CD4-positive, alpha-beta memory T cell (primary cell): ENCODE measurements at regions not wholly inside any gene's neighbourhood (a gene's known extent, or its start where the extent isn't known, plus 50 kb on each side); places are given as distances from the start of the nearest gene placed in this dataset.
"Not testable (repeated sequence)": the region's sequence is repeated elsewhere in the genome, so short reads cannot be mapped to it uniquely, and the experiment has no call there.

Experiments used
- CTCF ChIA-PET: fragments of 350-600 bp; sonication (Branson Sonifier 250); formaldehyde crosslinking; loops from one replicate; lab custom pipeline; 2021; ENCODE audit warnings: inconsistent platforms; ENCODE audit not compliant: partially characterized antibody; lab: Charles Lee
- POLR2A ChIA-PET: fragments of 350-600 bp; sonication (Branson Sonifier 250); formaldehyde crosslinking; loops from one replicate; lab custom pipeline; 2021; ENCODE audit not compliant: partially characterized antibody; lab: Charles Lee
- DNase-seq, 5 donors: peaks; one replicate each; pipeline versions ENCODE4 v3.0.0 to v3.0.0-alpha.2; 2020 to 2022; ENCODE audit warnings: mixed read lengths in 1 of 5
- H3K27ac ChIP-seq: one replicate; pipeline ENCODE4 v1.7.0; 2013; ENCODE audit warnings: low read depth, low read length
- H3K27me3 ChIP-seq: 2 replicates; pipeline ENCODE4 v1.7.0; 2013; ENCODE audit warnings: mild to moderate bottlenecking, low read length, moderate library complexity; ENCODE audit not compliant: insufficient read depth
- H3K36me3 ChIP-seq: 2 replicates; pipeline ENCODE4 v1.7.0; 2013; ENCODE audit warnings: mild to moderate bottlenecking, low read length, moderate library complexity; ENCODE audit not compliant: insufficient read depth
- H3K4me1 ChIP-seq: 2 replicates; pipeline ENCODE4 v1.7.0; 2013; ENCODE audit warnings: mild to moderate bottlenecking, low read length, moderate library complexity; ENCODE audit not compliant: insufficient read depth
- H3K4me3 ChIP-seq, 2 donors: one replicate each; pipeline ENCODE4 v1.7.0; 2013; ENCODE audit warnings: low read length in 2 of 2, mild to moderate bottlenecking in 1 of 2
- H3K9me3 ChIP-seq, 2 donors: one replicate each; pipeline ENCODE4 v1.7.0; 2013; ENCODE audit warnings: low read length in 2 of 2, control low read depth in 1 of 2; ENCODE audit not compliant: control insufficient read depth in 1 of 2
- H3K27ac Mint-ChIP-seq, 7 donors: one replicate each; pipeline ENCODE4 v1.8.0; 2020 to 2021; ENCODE audit warnings: mixed read lengths in 7 of 7, mild to moderate bottlenecking in 6 of 7, inconsistent platforms in 3 of 7, moderate library complexity in 3 of 7
- H3K27me3 Mint-ChIP-seq, 2 donors: one replicate each; pipeline ENCODE4 v1.8.0; 2020 to 2021; ENCODE audit warnings: mixed read lengths in 2 of 2
- H3K36me3 Mint-ChIP-seq, 2 donors: one replicate each; pipeline ENCODE4 v1.8.0; 2020 to 2021; ENCODE audit warnings: mixed read lengths in 2 of 2, inconsistent platforms in 1 of 2, mild to moderate bottlenecking in 1 of 2
- H3K4me1 Mint-ChIP-seq, 4 donors: one replicate each; pipeline ENCODE4 v1.8.0; 2020 to 2021; ENCODE audit warnings: mixed read lengths in 4 of 4, mild to moderate bottlenecking in 1 of 4
- H3K4me3 Mint-ChIP-seq, 8 donors: one replicate each; pipeline ENCODE4 v1.8.0; 2020 to 2021; ENCODE audit warnings: mixed read lengths in 8 of 8, mild to moderate bottlenecking in 7 of 8, moderate library complexity in 6 of 8, inconsistent platforms in 3 of 8
- H3K9me3 Mint-ChIP-seq, 8 donors: one replicate each; pipeline ENCODE4 v1.8.0; 2020 to 2021; ENCODE audit warnings: mixed read lengths in 8 of 8, mild to moderate bottlenecking in 5 of 8, inconsistent platforms in 3 of 8, moderate library complexity in 1 of 8
- intact Hi-C: fragments of 100-400 bp; cut with micrococcal nuclease; formaldehyde crosslinking; loops from one replicate; pipeline ENCODE4 v1.15.1; 2023

DNA sequence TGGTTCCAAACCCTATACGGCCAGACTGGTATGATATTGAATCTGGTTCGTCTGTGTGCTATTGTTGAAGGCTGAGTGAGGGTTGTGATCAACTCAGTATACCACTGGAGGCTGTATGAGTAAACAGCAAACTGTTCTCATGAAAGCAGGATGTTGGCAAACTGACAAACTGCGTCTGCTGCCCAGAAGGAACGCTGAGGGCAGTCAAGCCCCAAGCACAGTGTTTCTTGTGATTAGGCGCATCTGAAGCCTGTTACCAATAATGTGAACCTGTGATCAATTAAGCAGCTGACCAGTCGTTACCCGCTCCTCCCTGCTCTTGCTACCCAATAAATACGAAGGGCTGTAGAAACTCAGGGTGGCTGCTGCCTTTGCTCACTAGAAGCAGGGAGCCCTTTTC lies 90.0 kb upstream of the METAP2 start:
- H3K27ac Mint-ChIP-seq, H3K9me3 ChIP-seq, H3K27me3 Mint-ChIP-seq, H3K4me1 ChIP-seq, CTCF ChIA-PET, DNase-seq, H3K36me3 ChIP-seq, H3K4me3 Mint-ChIP-seq, H3K4me1 Mint-ChIP-seq, H3K36me3 Mint-ChIP-seq, H3K27ac ChIP-seq, POLR2A ChIA-PET, H3K9me3 Mint-ChIP-seq, H3K4me3 ChIP-seq, intact Hi-C loops, H3K27me3 ChIP-seq: not testable (repeated sequence)

DNA sequence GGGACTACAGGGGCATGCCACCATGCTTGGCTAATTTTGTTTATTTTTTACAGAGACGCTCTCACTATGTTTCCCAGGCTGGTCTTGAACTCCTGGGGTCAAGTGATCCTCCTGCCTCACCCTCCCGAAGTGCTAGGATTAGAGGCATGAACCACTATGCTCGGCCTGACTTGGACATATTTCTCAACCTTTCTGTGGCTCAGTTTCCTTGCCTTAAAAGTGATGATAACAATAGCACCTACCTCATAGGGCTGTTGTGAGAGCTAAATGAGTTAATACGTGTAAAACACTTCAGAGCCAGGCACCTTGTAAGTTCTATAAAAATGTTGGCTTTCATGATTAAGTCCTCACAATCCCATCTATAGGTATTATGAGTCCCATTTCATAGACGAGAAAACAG lies 89.2 kb upstream of the METAP2 start:
- ChIA-PET CTCF (no interaction called here), POLR2A (no interaction called here)
- no peaks in the 10 kb centered on the region for H3K27me3 ChIP-seq
- Mint-ChIP-seq H3K27me3 (peaks cover 0 to 3% of the 10 kb centered on the region in 2 donors), H3K4me3 (no peak overlapping the region), H3K36me3 (no peaks in the 10 kb centered on the region), H3K27ac (peak overlapping the region in 1 of 7 donors; percentile 63), H3K4me1 (no peaks in the 10 kb centered on the region), H3K9me3 (peaks cover 0 to 1% (median 0%) of the 10 kb centered on the region in 8 donors)
- H3K36me3 ChIP-seq: no peaks in the 10 kb centered on the region
- H3K27ac ChIP-seq: no peak overlapping the region
- DNase-seq: no peak
- no peaks in the 10 kb centered on the region for H3K9me3 ChIP-seq
- intact Hi-C loops: no loop called here
- no peak overlapping the region for H3K4me3 ChIP-seq
- no peaks in the 10 kb centered on the region for H3K4me1 ChIP-seq

DNA sequence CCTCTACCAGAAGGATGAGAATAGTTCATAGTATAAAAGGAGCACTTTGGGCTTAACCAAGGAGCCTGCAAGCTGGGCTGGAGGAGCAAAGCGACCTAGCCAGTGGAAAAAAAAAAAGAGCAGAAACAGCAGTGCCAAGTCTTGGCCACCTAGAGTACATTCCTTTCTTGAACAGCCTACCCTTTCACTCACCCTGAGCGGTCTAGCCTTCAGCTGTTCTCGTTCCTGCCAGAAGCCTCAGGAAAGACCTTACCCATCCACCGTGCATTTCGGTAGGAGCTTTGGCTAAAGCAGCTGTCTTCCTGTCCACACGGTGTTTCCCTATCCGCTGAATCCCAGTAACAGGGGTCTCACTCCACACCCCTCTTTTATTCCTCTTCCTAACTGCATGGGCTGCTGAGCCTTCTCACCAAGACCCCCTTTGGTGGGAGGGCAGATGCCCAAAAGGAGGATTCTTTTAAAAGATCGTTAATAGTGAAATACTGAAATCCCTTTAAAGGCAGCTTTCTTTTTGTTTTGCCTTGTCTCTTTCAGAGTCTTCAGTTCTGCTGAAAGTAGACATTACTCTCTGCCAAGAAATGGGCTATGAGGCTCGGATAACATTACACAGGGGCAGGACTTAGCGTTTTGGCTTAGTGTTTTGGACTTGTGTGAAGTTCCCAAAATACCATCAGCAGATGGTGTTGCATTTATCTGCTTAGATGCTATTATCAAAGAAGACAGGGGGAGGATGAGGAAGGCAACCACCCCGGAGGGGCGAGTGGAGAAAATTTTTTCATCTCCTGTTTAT lies 88.5 kb upstream of the METAP2 start:
- CTCF ChIA-PET: no interaction called here
- H3K9me3 ChIP-seq: no peaks in the 10 kb centered on the region

DNA sequence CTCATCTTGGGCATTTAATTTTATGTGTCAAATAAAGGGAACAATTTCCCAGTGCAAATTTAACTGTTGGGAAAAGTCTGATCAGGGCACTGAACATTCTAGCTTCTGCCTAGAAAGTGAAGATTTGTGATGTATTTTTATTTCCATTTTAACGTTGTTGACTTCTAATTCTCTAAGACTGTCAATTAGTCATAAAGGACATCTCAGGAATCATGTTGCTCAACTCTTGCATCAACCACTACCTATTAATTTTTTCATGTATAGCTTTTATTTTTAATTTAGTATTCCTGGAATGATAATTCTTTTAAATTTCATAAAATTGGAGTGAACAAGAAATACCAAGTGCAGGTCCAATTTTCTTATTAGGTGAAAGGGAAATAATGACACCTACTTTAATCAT lies 87.9 kb upstream of the METAP2 start:
- ChIA-PET POLR2A (no interaction called here), CTCF (no interaction called here)
- no peak overlapping the region for H3K27ac Mint-ChIP-seq

More for the DNA sequence above, 88.5 kb upstream of the METAP2 start:
- no peak overlapping the region for H3K27ac ChIP-seq
- Mint-ChIP-seq H3K4me3 (no peak overlapping the region), H3K36me3 (no peaks in the 10 kb centered on the region), H3K9me3 (peaks cover 0 to 1% (median 0%) of the 10 kb centered on the region in 8 donors), H3K4me1 (no peaks in the 10 kb centered on the region), H3K27ac (no peak overlapping the region), H3K27me3 (peaks cover 2 to 7% of the 10 kb centered on the region in 2 donors)
- no peaks in the 10 kb centered on the region for H3K27me3 ChIP-seq
- POLR2A ChIA-PET: no interaction called here
- intact Hi-C loops: no loop called here
- no peaks in the 10 kb centered on the region for H3K36me3 ChIP-seq
- no peaks in the 10 kb centered on the region for H3K4me1 ChIP-seq
- H3K4me3 ChIP-seq: no peak overlapping the region
- DNase-seq: no peak

DNA sequence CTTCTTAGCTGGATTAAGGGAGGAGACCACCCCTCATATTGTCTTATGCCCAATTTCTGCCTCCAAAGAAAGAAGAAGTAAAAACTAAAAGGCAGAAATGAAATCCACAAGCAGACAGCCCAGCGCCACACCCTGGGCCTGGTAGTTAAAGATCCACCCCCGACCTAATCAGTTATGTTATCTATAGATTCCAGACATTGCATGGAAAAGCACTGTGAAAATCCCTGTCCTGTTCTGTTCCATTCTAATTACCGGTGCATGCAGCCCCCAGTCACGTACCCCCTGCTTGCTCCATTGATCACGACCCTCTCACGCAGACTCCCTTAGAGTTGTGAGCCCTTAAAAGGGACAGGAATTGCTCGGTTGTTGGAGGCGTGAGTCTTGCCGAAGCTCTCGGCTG lies 85.7 kb upstream of the METAP2 start:
- H3K4me3 ChIP-seq, H3K9me3 ChIP-seq, H3K27me3 ChIP-seq, CTCF ChIA-PET, H3K27ac Mint-ChIP-seq, H3K4me1 ChIP-seq, H3K9me3 Mint-ChIP-seq, intact Hi-C loops, DNase-seq, H3K4me3 Mint-ChIP-seq, H3K36me3 Mint-ChIP-seq, H3K36me3 ChIP-seq, H3K4me1 Mint-ChIP-seq, POLR2A ChIA-PET, H3K27ac ChIP-seq, H3K27me3 Mint-ChIP-seq: not testable (repeated sequence)

More for the DNA sequence above, 87.9 kb upstream of the METAP2 start:
- Histone ChIP-seq H3K4me1 (no peaks in the 10 kb centered on the region), H3K36me3 (no peaks in the 10 kb centered on the region), H3K27me3 (no peaks in the 10 kb centered on the region), H3K9me3 (no peaks in the 10 kb centered on the region), H3K4me3 (no peak overlapping the region), H3K27ac (no peak overlapping the region)
- peaks cover 2 to 7% of the 10 kb centered on the region in 2 donors for H3K27me3 Mint-ChIP-seq
- peaks cover 0 to 1% (median 0%) of the 10 kb centered on the region in 8 donors for H3K9me3 Mint-ChIP-seq
- no peaks in the 10 kb centered on the region for H3K36me3 Mint-ChIP-seq
- H3K4me3 Mint-ChIP-seq: no peak overlapping the region
- DNase-seq: no peak
- intact Hi-C loops: no loop called here
- H3K4me1 Mint-ChIP-seq: no peaks in the 10 kb centered on the region

DNA sequence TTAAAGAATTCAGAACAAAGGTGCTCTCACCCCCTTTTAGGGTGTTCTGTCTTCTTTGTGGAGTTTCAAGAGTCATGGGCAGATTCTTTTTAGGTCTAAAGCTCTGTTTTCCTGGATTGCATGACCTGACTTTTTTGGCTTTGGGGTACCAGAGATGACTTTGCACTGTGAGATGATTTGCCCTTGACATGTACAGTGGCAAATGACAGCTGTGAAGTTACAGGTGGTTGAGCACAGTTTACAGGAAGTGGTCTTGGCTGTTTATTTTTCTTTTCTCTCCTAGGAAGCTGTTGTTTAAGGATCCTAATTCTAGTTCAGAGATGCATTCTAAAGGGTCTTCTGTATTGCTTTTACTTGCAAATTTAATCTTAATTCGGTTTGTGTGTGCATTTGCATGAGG lies 83.8 kb upstream of the METAP2 start:
- Mint-ChIP-seq H3K4me1 (no peaks in the 10 kb centered on the region), H3K4me3 (no peak overlapping the region), H3K9me3 (peaks cover 0 to 20% (median 8%) of the 10 kb centered on the region in 8 donors), H3K36me3 (no peaks in the 10 kb centered on the region), H3K27ac (no peak overlapping the region), H3K27me3 (peaks cover 2 to 9% of the 10 kb centered on the region in 2 donors)
- POLR2A ChIA-PET: no interaction called here
- Histone ChIP-seq H3K4me1 (no peaks in the 10 kb centered on the region), H3K27ac (no peak overlapping the region), H3K4me3 (no peak overlapping the region), H3K36me3 (no peaks in the 10 kb centered on the region), H3K9me3 (no peaks in the 10 kb centered on the region), H3K27me3 (no peaks in the 10 kb centered on the region)
- DNase-seq: no peak
- CTCF ChIA-PET: no interaction called here
- intact Hi-C loops: no loop called here

DNA sequence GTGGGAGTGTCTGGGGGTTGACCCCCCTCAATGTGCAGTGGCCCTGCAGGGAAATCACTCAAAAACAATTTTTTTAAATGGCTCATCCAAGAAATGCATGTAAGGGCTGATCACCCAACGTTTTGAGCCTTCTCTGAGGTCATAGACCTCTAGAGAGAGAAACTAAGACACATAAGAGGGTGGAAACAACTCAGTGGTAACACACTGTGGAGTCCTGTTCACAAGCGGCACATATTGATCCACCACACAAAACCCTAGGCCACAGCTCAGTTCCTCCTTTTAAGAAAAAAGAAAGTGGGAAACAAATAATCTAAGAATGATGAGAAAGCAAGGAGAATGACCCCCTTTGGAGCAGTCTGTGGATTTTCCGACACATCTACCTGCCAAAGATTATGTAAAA lies 83.0 kb upstream of the METAP2 start:
- no peaks in the 10 kb centered on the region for H3K4me1 Mint-ChIP-seq
- H3K27me3 Mint-ChIP-seq: peaks cover 4 to 10% of the 10 kb centered on the region in 2 donors
- no peak overlapping the region for H3K4me3 ChIP-seq
- no peaks in the 10 kb centered on the region for H3K9me3 ChIP-seq
- no peaks in the 10 kb centered on the region for H3K4me1 ChIP-seq
- H3K27ac ChIP-seq: no peak overlapping the region
- POLR2A ChIA-PET: no interaction called here
- peaks cover 0 to 20% (median 8%) of the 10 kb centered on the region in 8 donors for H3K9me3 Mint-ChIP-seq
- H3K27ac Mint-ChIP-seq: no peak overlapping the region
- no peaks in the 10 kb centered on the region for H3K27me3 ChIP-seq
- H3K4me3 Mint-ChIP-seq: no peak overlapping the region
- DNase-seq: no peak
- intact Hi-C loops: no loop called here
- no peaks in the 10 kb centered on the region for H3K36me3 Mint-ChIP-seq
- H3K36me3 ChIP-seq: no peaks in the 10 kb centered on the region
- CTCF ChIA-PET: no interaction called here
